Astrocyte (in vitro differentiated cells and primary cell): ENCODE measurements at regions not wholly inside any gene's neighbourhood (a gene's known extent, or its start where the extent isn't known, plus 50 kb on each side); places are given as distances from the start of the nearest gene placed in this dataset.

ENCODE experiments used
- DNase-seq: peaks from one replicate; pipeline ENCODE4 v3.0.0-alpha.2; 2010; ENCODE audit warnings: low read depth
- FAIRE-seq: peaks from 2 replicates; lab custom pipeline; 2011; peaks lifted over from hg19 to GRCh38; lab: Jason Lieb, UNC
- H2AFZ ChIP-seq: 2 replicates; pipeline ENCODE4 v1.6.0; 2012; ENCODE audit warnings: low read depth, low read length, inconsistent platforms
- H3K27ac ChIP-seq: 2 replicates; pipeline ENCODE4 v1.5.1; 2011; ENCODE audit warnings: low read depth, low read length, inconsistent platforms
- H3K27me3 ChIP-seq: 2 replicates; pipeline ENCODE4 v1.6.0; 2011; ENCODE audit warnings: low read length, inconsistent platforms; ENCODE audit not compliant: insufficient read depth
- H3K36me3 ChIP-seq: 2 replicates; pipeline ENCODE4 v1.5.1; 2011; ENCODE audit warnings: low read length, inconsistent platforms; ENCODE audit not compliant: insufficient read depth
- H3K4me1 ChIP-seq: 2 replicates; pipeline ENCODE4 v1.5.1; 2011; ENCODE audit warnings: low read length, inconsistent platforms; ENCODE audit not compliant: insufficient read depth
- H3K4me2 ChIP-seq: 2 replicates; pipeline ENCODE4 v1.6.0; 2012; ENCODE audit warnings: low read length, inconsistent platforms
- H3K4me3 ChIP-seq: 2 replicates; pipeline ENCODE4 v1.5.1; 2011; ENCODE audit warnings: low read depth, mild to moderate bottlenecking, low read length, inconsistent platforms; ENCODE audit not compliant: insufficient read depth
- H3K79me2 ChIP-seq: 2 replicates; pipeline ENCODE4 v1.6.0; 2012; ENCODE audit warnings: mild to moderate bottlenecking, low read length, inconsistent platforms; ENCODE audit not compliant: insufficient read depth
- H3K9ac ChIP-seq: 2 replicates; pipeline ENCODE4 v1.6.0; 2012; ENCODE audit warnings: mild to moderate bottlenecking, low read length, inconsistent platforms
- H3K9me3 ChIP-seq: 2 replicates; pipeline ENCODE4 v1.5.1; 2012; ENCODE audit warnings: low read depth, mild to moderate bottlenecking, low read length, inconsistent platforms; ENCODE audit not compliant: insufficient read depth
- H4K20me1 ChIP-seq: 2 replicates; pipeline ENCODE4 v1.6.0; 2012; ENCODE audit warnings: low read length, inconsistent platforms; ENCODE audit not compliant: insufficient read depth
- H3K27ac Mint-ChIP-seq: one replicate; pipeline ENCODE4 v1.8.0; 2021; ENCODE audit warnings: mild to moderate bottlenecking, mixed read lengths; ENCODE audit not compliant: unreplicated experiment
- H3K27me3 Mint-ChIP-seq: one replicate; pipeline ENCODE4 v1.8.0; 2021; ENCODE audit warnings: low read depth, mixed read lengths; ENCODE audit not compliant: unreplicated experiment
- H3K36me3 Mint-ChIP-seq: one replicate; pipeline ENCODE4 v1.8.0; 2021; ENCODE audit warnings: low read depth, mixed read lengths; ENCODE audit not compliant: unreplicated experiment
- H3K4me1 Mint-ChIP-seq: one replicate; pipeline ENCODE4 v1.8.0; 2021; ENCODE audit warnings: low read depth, mixed read lengths; ENCODE audit not compliant: unreplicated experiment
- H3K4me3 Mint-ChIP-seq: one replicate; pipeline ENCODE4 v1.8.0; 2021; ENCODE audit warnings: mild to moderate bottlenecking, moderate library complexity, mixed read lengths; ENCODE audit not compliant: unreplicated experiment
- H3K9me3 Mint-ChIP-seq: one replicate; pipeline ENCODE4 v1.8.0; 2021; ENCODE audit warnings: mild to moderate bottlenecking, mixed read lengths; ENCODE audit not compliant: unreplicated experiment
- CTCF ChIP-seq: IDR thresholded peaks from 2 replicates; pipeline ENCODE4 v1.5.1; 2011; ENCODE audit warnings: low read depth, mild to moderate bottlenecking, inconsistent platforms, low read length, moderate library complexity; ENCODE audit not compliant: insufficient read depth
- EZH2 ChIP-seq: IDR thresholded peaks from 2 replicates; pipeline ENCODE4 v1.6.1; 2012; ENCODE audit warnings: mild to moderate bottlenecking, low read length, inconsistent platforms; ENCODE audit not compliant: insufficient read depth

GRCh38 chr10:65234261-65234660 lies 1691.6 kb upstream of the LRRTM3 start:
- Histone ChIP-seq H2AFZ (no peak overlapping the region), H3K9me3 (no peaks in the 10 kb centered on the region), H3K9ac (no peak overlapping the region), H4K20me1 (no peaks in the 10 kb centered on the region), H3K4me1 (no peaks in the 10 kb centered on the region), H3K36me3 (no peaks in the 10 kb centered on the region), H3K4me2 (no peak overlapping the region), H3K79me2 (no peaks in the 10 kb centered on the region), H3K27me3 (no peaks in the 10 kb centered on the region), H3K27ac (no peak overlapping the region), H3K4me3 (no peak overlapping the region)
- no peaks in the 10 kb centered on the region for H3K36me3 Mint-ChIP-seq
- no peak for FAIRE-seq
- no peaks in the 10 kb centered on the region for H3K9me3 Mint-ChIP-seq
- DNase-seq = no peak
- no peak overlapping the region for H3K4me3 Mint-ChIP-seq
- H3K27ac Mint-ChIP-seq = no peak overlapping the region
- no peaks in the 10 kb centered on the region for H3K27me3 Mint-ChIP-seq
- TF ChIP-seq EZH2 (no peak), CTCF (no peak)
- peaks cover 10% of the 10 kb centered on the region for H3K4me1 Mint-ChIP-seq

GRCh38 chr10:65235266-65235665 lies 1690.6 kb upstream of the LRRTM3 start:
- Mint-ChIP-seq H3K4me1 (peaks cover 6% of the 10 kb centered on the region), H3K4me3 (no peak overlapping the region), H3K27me3 (no peaks in the 10 kb centered on the region), H3K27ac (no peak overlapping the region), H3K9me3 (no peaks in the 10 kb centered on the region), H3K36me3 (no peaks in the 10 kb centered on the region)
- H3K4me1 ChIP-seq = no peaks in the 10 kb centered on the region
- FAIRE-seq (no peak), DNase-seq (no peak)
- no peaks in the 10 kb centered on the region for H3K27me3 ChIP-seq
- H3K36me3 ChIP-seq = no peaks in the 10 kb centered on the region
- H4K20me1 ChIP-seq = no peaks in the 10 kb centered on the region
- no peak overlapping the region for H3K4me2 ChIP-seq
- H3K79me2 ChIP-seq = no peaks in the 10 kb centered on the region
- no peak overlapping the region for H3K27ac ChIP-seq
- no peak overlapping the region for H3K9ac ChIP-seq
- no peak overlapping the region for H2AFZ ChIP-seq
- no peak overlapping the region for H3K4me3 ChIP-seq
- no peaks in the 10 kb centered on the region for H3K9me3 ChIP-seq
- no peak for TF ChIP-seq CTCF
- no peak for TF ChIP-seq EZH2

GRCh38 chr10:65235846-65236245 lies 1690.0 kb upstream of the LRRTM3 start:
- TF ChIP-seq CTCF = no peak
- Mint-ChIP-seq H3K4me1 (peaks cover 6% of the 10 kb centered on the region), H3K27me3 (no peaks in the 10 kb centered on the region), H3K9me3 (no peaks in the 10 kb centered on the region), H3K4me3 (no peak overlapping the region), H3K27ac (no peak overlapping the region), H3K36me3 (no peaks in the 10 kb centered on the region)
- H3K9me3 ChIP-seq = no peaks in the 10 kb centered on the region
- no peak overlapping the region for H3K9ac ChIP-seq
- H3K4me3 ChIP-seq = no peak overlapping the region
- no peaks in the 10 kb centered on the region for H3K36me3 ChIP-seq
- no peak overlapping the region for H3K4me2 ChIP-seq
- H2AFZ ChIP-seq = no peak overlapping the region
- no peaks in the 10 kb centered on the region for H3K79me2 ChIP-seq
- H3K4me1 ChIP-seq = no peaks in the 10 kb centered on the region
- DNase-seq (no peak), FAIRE-seq (no peak)
- H4K20me1 ChIP-seq = no peaks in the 10 kb centered on the region
- no peaks in the 10 kb centered on the region for H3K27me3 ChIP-seq
- no peak overlapping the region for H3K27ac ChIP-seq
